NOMO-1 treated with DMSO at 0.1 percent for 48 hours (cell line): ENCODE measurements at regions not wholly inside any gene's neighbourhood (a gene's known extent, or its start where the extent isn't known, plus 50 kb on each side); places are given as distances from the start of the nearest gene placed in this dataset.
"Not testable (repeated sequence)": the region's sequence is repeated elsewhere in the genome, so short reads cannot be mapped to it uniquely, and the experiment has no call there.

Experiments
- DNase-seq: peaks from one replicate; lab custom pipeline; 2025; ENCODE audit not compliant: unreplicated experiment; lab: John Stamatoyannopoulos, UW

DNA sequence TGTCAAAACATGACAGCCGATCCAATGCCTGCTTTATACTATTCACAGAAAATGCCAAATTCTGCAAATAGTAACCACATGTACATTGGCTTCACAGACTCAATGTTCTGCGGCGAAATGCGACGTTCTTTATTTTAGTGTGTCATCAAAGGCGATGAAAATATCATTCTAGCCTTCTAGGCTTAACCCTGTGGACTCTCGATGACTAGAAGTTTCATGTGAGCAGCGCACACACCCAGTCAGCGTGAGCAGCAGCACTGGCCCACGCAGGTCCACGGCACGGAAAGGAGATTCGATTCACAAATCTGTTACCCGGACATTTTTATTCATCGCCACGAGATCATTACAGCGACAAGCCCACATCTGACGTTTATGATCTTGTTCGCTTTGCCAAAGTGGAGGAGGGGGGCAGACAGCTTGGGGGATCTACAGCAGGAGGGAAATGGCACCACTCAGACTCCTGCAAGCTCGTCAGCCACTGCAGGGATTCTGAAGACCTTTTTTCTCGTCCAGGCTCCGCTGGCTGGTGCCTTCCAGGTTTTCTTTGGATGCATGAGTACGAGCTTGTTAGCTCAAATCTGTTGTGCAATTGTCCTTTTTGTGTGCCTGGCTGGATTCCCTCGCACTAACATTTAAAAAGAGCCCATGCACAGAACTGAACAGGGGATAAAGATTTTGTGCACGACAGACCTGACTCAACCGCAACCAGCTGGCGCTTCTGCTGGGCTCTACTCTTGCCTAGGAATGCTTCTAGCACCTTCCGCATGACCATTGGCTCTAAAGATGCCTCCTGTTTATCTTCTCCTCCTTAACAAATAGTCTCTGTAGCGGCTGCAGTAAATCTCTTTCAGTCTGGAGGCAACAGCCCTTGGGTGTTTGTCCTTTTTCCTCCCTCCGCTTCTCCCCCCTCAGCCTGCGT lies 938.4 kb downstream of the MCTP2 start:
- DNase-seq: no peak

DNA sequence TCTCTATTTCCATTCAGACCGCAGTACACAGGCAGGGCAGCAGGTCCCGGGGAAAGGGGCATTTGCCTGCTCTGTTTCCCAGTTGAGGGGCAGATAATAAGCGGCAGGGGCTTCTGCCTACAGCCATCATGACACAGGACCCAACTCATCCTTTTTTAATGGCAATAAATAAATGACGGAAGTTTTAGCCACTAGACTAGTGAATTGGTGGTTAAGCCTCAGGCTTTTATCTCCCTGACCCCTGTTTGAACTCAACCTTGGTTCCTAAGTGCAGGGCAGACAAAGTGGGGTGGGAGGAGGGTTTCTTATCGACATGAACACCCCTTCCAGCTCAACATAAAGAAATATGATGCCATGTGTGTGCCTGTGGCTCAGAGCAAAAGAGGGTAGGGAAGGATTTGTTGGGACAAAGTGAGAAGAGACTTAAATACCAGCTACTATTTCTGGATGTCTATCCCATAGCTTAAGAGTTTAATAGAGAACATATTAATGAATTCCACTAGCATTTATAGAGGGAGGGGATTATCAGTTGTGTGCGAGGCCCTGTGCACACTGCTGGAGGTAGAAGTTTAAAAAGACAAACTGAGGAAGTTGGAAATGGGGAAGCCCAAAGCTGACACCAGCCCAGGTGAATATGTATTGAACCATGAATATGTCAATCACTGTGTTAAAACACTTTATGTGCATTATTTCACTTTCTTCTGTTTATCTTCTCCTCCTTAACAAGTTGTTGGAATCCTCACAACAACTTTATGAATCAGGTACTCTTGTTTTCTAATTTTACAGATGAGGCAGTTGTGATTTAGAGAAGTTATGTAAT lies 939.4 kb downstream of the MCTP2 start:
- no peak for DNase-seq

DNA sequence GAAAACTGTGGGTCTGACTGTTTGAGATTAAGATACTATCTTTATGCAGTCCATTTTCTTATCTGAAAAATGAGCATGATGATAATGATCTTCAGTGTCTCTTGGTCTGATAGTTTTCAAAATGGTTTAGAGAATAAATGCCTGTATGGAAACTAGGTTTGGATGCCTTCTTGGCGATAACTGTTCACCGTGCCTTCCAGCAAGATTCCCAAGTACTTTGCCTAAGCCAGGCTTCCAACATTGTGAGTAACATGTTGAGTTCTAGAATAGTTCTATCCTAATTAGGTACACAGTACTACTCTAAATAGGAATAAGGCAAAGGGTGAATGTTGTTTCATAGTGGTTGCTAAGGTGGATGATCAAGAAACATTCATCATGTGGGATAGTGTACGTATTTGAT lies 940.2 kb downstream of the MCTP2 start:
- no peak for DNase-seq

DNA sequence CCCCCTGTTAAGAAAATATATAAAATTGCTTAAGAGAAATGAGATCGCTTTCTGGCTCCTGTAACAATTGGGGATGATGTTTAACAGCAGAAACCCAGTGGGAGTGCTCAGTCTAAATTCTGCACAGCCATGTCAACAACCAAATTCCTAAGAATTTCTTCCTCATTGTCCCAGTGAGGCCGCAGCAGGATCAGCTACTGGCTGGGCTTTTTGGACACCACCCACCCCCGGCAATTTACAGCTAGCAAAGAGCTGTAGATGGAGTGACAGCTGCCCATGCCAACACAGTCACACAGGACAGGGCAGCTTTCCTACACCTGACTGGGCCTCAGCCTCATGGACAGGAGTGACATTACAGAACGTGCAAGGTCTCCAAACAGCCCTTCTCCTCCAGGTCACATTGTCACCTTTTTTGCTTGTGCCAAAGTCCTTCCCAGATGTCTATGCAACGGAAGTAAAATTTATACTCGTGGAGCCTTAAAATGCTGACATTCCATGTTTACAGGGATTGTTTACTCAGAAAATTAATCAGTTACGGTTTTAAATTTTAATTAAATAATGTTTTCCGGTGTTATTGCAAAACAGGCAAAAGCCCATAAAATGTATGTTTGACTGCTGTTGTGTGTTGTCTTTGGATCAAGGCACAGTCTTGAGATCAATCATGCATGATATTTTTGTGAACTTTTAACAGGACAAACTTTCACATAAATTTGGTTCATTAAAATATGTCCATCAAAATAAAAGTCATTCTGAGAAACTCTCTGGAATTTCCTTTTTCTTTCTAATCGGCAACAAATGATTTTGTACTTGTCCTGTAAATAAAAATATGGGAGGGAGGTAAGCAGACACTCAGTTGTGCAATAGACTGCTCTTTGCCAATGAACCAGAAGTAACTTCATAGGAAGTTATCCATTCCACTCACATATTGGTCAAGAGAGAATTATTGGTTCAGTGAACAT lies 943.2 kb downstream of the MCTP2 start:
- no peak for DNase-seq

DNA sequence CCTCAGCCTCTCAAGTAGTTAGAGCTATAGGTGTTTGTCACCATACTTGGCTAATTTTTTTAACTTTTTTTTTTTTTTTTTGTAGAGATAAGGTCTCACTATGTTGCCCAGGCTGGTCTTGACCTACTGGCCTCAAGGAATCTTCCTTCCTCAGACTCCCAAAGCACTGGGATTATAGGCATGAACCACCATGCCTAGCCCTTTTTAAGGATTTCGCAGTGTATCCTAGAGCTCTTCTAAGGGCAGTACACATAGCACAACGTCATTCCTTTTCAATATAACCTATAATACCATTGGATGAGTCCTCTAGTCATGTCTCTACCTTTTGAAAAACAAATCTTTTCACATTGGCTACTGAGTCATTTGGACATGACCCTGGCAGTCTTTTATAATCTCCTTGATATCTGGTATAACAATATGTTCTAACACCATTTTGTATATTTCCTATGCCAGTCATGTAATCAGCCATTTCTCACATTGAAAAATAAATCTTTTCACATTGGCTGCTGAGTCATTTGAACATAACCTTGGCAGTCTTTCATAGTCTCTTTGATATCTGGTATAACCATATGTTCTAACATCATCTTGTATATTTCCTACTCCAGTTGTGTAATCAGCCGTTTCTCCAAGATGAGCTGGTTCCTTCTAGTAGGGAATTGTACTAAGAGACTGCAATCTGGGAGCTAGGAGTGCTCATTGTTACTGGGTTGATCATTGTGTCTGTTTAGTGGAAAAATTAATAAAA lies 944.7 kb downstream of the MCTP2 start:
- no peak for DNase-seq

DNA sequence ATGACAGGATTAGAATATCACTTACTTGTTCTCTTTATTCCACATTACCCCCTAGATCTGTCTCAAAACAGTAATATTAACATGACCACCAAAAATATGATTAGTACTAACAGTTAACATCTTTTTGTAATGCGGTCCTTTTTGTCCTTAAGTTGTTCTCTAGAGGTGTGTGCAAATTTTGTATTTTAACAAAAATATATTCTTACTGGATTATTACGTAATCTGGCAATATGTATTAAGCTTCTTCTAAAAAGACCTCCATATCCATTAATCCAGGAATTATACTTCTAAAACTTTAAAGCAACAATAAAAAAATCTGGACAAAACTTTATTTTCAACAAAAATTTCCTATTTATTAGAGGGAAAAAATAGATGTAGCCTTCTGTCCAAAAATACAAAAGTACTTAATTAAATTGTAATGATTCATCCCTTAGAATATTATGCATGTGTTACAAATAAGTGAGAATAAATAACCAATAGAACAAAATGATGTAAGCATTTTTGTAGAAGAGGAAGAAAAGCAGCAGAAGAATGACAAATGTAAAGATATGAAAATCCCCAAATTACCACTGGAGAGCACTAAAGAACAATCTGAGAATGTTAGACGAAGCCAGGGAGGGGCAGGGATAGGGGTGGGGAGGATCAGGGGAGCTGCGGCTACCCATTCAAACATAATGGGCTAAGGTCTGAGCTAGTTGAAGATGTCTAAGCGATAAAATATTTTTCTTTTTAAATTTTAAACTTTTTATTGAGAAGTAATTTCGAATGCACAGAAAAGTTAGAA lies 945.6 kb downstream of the MCTP2 start:
- no peak for DNase-seq

DNA sequence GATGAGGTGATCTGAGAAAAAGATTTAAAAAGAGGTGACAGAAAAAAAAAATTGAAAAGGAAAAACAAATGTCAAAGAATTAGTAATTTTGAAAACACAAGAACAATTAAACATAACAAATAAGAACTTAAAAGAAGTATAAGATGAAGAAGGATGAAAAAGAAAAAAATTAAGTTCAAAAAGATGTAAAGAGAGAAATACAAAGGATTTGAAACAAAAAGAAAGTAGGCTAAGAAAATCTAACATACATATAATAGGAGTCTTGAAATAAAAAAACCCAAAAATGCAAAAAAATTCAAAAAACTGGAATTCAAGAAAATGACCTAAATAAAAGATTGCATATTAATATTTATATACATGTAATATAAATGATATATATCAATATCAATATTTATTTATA lies 949.2 kb downstream of the MCTP2 start:
- DNase-seq: no peak

DNA sequence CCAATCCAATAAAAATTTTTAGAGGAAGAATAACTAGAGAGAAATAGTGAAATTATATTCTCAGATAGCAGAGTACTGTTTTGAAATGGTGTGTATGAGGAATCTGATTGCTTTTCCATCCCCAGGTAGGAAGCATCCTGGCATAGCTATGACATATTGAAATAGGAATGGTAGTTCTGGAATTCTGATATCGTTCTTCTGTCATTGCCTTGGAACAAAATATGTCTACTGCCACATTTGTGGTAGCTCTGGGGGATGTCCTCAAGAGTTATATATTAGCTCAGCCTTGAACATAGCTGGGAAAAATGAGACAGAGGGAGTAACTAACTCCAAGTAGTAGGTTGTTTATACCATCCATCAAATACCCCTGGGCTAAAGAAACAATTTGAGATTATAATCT lies 950.7 kb downstream of the MCTP2 start:
- DNase-seq: no peak

DNA sequence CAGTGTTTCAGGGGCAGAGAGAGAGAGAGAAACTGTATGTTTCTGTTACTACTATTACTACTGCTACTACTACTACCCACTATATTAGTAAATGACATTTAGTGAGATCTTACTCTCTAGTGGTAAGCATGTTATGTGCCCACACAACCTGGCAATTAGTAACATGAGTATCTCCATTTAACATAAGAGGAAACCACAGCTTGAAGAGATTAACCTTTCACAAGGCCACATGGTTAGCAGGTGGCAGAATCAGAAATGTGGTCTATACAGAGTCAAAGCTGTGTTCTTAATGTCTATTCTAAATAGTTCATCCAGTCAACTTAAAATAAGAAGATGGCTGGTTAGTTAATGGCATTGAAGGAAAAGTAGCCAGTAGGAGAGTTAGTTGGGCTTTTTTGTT lies 961.6 kb downstream of the MCTP2 start:
- no peak for DNase-seq

DNA sequence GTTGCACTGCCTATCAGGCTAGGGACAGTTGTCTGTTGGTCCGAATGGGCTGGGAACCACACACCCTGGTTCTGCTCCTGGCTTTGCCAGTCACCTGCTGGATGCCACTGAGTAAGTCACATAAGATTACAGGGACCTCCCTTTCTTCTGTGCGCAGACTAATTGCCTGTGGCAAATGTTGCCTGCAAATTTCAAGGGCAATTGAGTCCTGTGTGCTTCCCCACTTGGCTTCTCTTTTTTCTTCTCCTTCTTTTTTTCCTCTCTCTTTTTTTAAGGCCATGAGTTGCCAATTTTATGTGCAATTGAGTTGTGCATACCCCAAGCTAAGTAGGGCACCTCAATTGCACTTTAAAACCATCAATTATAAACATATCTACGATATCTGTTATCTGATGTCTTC lies 963.4 kb downstream of the MCTP2 start:
- no peak for DNase-seq

DNA sequence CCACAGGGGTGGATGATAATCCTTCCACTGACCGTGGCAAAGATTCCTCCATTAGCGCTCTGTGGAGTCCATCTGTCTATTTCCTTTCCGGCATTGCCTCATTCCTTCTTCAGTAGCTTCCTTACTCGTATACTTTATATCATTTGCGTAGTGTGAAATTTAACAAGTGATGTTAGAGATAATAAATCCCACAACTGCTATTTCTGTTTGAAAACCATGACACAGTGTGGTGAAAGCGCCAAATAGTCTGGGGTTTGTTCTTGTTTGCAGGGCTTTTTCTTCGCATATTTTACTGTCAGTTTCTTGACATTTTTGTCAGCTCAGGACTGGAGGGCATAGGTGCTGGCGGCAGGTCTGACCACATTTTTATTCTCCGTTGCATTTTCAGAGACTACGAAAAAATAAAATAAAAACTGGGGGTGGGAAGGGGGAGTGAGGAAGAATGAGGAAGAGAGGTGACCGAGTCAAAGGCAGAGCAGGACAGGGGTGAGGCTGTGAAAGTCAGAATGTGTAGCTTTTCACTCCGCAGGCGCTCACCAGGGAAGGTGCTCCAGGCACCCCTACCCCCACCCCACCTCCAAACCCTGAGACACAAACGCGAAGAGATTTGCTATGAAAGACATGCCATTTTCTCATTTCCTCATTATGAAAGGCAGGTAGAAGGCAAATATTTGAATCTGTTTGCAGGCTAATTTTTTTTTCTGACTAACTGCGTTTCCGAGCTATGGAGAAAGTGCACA lies 965.0 kb downstream of the MCTP2 start:
- no peak for DNase-seq

DNA sequence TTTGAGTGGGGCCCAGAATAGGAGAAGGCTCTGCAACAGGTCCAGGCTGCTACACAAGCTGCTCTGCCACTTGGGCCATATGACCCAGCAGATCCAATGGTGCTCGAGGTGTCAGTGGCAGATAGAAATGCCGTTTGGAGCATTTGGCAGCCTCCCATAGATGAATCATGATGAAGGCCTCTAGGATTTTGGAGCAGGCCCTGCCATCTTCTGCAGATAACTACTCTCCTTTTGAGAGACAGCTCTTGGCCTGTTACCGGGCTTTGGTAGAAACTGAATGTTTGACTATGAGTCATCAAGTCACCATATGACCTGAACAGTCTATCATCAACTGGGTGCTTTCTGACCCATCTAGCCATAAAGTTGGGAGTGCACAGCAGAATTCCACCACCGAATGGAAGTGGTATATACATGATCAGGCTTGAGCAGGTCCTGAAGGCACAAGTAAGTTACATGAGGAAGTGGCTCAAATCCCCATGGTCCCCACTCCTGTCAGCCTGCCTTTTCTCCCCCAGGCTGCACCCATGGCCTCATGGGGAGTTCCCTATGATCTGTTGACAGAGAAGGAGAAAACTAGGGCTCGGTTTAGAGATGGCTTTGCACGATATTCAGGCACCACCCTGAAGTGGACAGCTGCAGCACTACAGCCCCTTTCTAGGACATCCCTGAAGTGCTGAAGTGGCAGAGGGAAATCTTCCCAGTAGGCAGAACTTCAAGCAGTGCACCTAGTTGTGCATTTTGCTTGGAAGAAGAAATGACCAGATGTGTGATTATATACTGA lies 971.4 kb downstream of the MCTP2 start:
- DNase-seq: no peak

DNA sequence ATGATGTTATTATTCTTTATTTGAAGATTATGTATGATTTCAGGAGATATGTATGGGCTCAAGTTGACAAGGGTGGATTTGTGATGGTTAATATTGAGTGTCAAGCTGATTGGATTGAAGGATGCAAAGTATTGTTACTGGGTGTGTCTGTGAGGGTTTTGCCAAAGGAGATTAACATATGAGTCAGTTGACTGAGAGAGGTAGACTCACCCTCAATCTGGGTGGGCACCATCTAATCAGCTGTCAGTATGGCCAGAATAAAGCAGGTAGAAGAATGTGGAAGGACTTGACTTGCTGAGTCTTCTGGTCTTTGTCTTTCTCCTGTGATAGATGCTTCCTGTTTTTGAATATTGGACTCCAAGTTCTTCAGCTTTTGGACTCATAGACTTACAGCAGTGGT lies 973.7 kb downstream of the MCTP2 start:
- DNase-seq: no peak

DNA sequence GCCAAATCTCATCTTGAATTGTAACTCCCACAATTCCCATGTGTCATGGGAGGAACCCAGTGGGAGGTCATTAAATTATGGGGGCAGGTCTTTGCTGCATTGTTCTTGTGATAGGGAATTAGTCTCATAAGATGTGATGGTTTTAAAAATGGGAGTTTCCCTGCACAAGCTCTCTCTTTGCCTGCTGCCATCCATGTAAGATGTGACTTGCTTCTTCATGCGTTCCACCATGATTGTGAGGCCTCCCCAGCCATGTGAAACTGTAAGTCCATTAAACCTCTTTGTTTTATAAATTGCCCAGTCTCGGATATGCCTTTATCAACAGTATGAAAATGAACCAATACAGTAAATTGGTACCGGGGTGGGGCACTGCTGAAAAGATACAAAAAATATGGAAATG lies 974.5 kb downstream of the MCTP2 start:
- not testable (repeated sequence) for DNase-seq

DNA sequence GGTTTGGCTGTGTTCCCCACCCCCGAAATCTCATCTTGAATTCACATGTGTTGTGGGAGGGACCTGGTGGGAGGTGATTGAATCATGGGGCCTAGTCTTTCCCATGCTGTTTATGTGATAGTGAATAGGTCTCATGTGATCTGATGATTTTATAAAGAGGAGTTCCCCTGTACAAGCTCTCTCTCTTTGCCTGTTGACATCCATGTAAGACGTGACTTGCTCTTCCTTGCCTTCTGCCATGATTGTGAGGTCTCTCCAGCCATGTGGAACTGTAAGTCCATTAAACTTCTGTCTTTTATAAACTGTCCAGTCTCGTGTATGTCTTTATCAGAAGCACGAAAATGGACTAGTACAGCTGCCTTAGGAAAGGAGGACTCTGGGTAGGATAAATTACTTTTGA lies 976.7 kb downstream of the MCTP2 start:
- DNase-seq: no peak

DNA sequence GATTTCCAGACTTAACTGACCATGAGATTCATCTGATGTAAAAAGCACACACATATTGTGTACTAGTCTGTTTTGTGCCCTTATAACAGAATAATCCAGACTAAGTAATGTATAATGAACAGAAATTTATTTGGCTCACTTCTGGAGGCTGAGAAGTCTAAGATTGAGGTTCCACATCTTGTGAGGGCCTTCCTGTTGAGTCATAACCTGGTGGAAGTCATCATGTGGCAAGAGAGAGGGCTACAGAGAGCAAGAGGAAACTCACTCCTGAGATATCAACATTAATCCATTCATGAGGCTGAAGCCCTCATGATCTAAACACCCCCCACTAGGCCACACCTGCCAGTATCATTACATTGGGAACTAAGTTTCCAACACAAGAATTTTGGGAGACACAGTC lies 977.6 kb downstream of the MCTP2 start:
- DNase-seq: no peak

DNA sequence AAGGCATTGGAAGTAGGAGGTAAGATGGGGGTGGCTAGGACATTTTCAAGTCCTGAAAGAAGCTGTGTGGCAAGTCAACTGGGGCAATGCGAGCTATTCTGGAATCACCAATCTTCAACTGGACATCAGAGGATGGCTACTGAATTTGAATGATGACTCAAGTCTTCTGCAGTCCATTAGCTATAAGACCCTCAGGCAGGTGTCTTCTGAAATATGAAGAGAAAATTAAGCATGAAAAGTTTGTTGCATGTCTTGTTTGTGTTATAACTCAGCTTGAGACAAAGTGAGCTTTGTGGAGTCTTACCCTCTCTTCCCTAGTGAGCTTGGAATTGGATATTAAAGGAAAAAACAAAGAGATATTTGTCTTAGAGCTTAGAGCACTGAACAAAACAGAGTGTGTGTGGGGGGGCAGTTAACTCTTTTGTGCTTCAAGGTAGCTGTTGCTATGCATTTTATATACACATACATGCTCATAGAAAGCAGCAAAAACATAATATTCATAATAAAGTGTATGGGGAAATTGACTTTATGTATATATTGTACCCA lies 979.1 kb downstream of the MCTP2 start:
- DNase-seq: no peak

DNA sequence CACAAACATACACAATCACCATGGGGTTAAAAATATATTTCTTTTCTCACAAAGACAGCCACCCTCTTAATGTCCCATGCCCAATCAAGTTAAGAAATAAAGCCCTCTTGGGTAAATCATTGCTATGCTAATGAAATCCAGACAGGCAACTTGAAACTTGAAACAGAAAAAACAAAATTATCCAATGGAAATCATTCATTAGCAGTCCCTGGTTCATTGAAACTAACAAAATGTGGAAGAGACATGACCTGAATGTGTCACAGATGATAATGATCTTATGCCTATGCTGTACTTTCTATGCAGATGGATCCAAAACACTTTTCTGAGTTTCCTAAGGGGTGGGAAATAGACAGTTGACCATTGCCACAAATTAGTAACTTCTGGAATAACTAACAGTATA lies 983.7 kb downstream of the MCTP2 start:
- DNase-seq: no peak
